ENCODE measurements at regions not wholly inside any gene's neighbourhood (a gene's known extent, or its start where the extent isn't known, plus 50 kb on each side); places are given as distances from the start of the nearest gene placed in this dataset.

GRCh38 chr11:134932761-134933160 lies 520.7 kb upstream of the B3GAT1 start:
- TF ChIP-seq CTCF (IDR thresholded peaks at IDR 0.05): no peak
- no peak for TF ChIP-seq POLR2A (IDR thresholded peaks at IDR 0.05)

All from right lobe of liver (tissue), 4 donors.